WERI-Rb-1 (cell line): ENCODE measurements at regions not wholly inside any gene's neighbourhood (a gene's known extent, or its start where the extent isn't known, plus 50 kb on each side); places are given as distances from the start of the nearest gene placed in this dataset.

Source experiments
- DNase-seq: peaks from one replicate; pipeline ENCODE4 v3.0.0-alpha.2; 2020
- H3K27ac ChIP-seq: fragments of 250-450 bp; sonication (Bioruptor Pico); 2 replicates; pipeline ENCODE4 v1.5.1; 2020; ENCODE audit warnings: mild to moderate bottlenecking, moderate library complexity
- H3K27me3 ChIP-seq: fragments of 250-450 bp; sonication (Bioruptor Pico); 2 replicates; pipeline ENCODE4 v1.5.1; 2021; ENCODE audit warnings: mild to moderate bottlenecking, low read depth, moderate library complexity; ENCODE audit not compliant: insufficient read depth, severe bottlenecking
- H3K36me3 ChIP-seq: fragments of 250-450 bp; sonication (Bioruptor Pico); 2 replicates; pipeline ENCODE4 v1.5.1; 2020; ENCODE audit warnings: mild to moderate bottlenecking, moderate library complexity
- H3K4me3 ChIP-seq: 2 replicates; pipeline ENCODE4 v1.5.1; 2011; ENCODE audit warnings: low read depth, mild to moderate bottlenecking, control low read depth, low read length
- H3K9me3 ChIP-seq: fragments of 250-450 bp; sonication (Bioruptor Pico); 2 replicates; pipeline ENCODE4 v1.5.1; 2021; ENCODE audit warnings: mild to moderate bottlenecking, moderate library complexity; ENCODE audit not compliant: severe bottlenecking
- CTCF ChIP-seq: IDR thresholded peaks from 2 replicates; pipeline ENCODE4 v1.5.1; 2011; ENCODE audit warnings: low read depth, mild to moderate bottlenecking, control low read depth, inconsistent platforms, low read length

- Histone ChIP-seq H3K27me3 (no peaks in the 10 kb centered on the region), H3K27ac (no peak overlapping the region), H3K4me3 (no peak overlapping the region), H3K9me3 (no peaks in the 10 kb centered on the region), H3K36me3 (no peaks in the 10 kb centered on the region)
- DNase-seq, result no peak
- no peak for TF ChIP-seq CTCF
These were observed 83.7 kb downstream of the MBL2 start for GRCh38 chr10:52688899-52689298.

GRCh38 chr10:52696232-52696631, 76.4 kb downstream of the MBL2 start:
- DNase-seq, result no peak
- no peak overlapping the region for H3K27ac ChIP-seq
- H3K36me3 ChIP-seq, result no peaks in the 10 kb centered on the region
- no peaks in the 10 kb centered on the region for H3K27me3 ChIP-seq
- TF ChIP-seq CTCF, result no peak
- no peak overlapping the region for H3K4me3 ChIP-seq
- H3K9me3 ChIP-seq, result no peaks in the 10 kb centered on the region

GRCh38 chr10:52701647-52702046, 70.9 kb downstream of the MBL2 start:
- no peak for TF ChIP-seq CTCF
- no peaks in the 10 kb centered on the region for H3K36me3 ChIP-seq
- no peak overlapping the region for H3K27ac ChIP-seq
- H3K9me3 ChIP-seq, result no peaks in the 10 kb centered on the region
- H3K27me3 ChIP-seq, result no peaks in the 10 kb centered on the region
- DNase-seq, result no peak
- no peak overlapping the region for H3K4me3 ChIP-seq

- Histone ChIP-seq H3K27ac (no peak overlapping the region), H3K27me3 (no peaks in the 10 kb centered on the region), H3K4me3 (no peak overlapping the region), H3K36me3 (no peaks in the 10 kb centered on the region), H3K9me3 (no peaks in the 10 kb centered on the region)
- no peak for TF ChIP-seq CTCF
- no peak for DNase-seq
These were observed 69.1 kb downstream of the MBL2 start for GRCh38 chr10:52703451-52703850.

GRCh38 chr10:52703898-52704297, 68.7 kb downstream of the MBL2 start:
- Histone ChIP-seq H3K9me3 (no peaks in the 10 kb centered on the region), H3K36me3 (no peaks in the 10 kb centered on the region), H3K27ac (no peak overlapping the region), H3K27me3 (no peaks in the 10 kb centered on the region), H3K4me3 (no peak overlapping the region)
- TF ChIP-seq CTCF, result no peak
- DNase-seq, result no peak

- TF ChIP-seq CTCF, result no peak
- no peak overlapping the region for H3K27ac ChIP-seq
- no peak for DNase-seq
- H3K36me3 ChIP-seq, result no peaks in the 10 kb centered on the region
- H3K4me3 ChIP-seq, result no peak overlapping the region
- H3K27me3 ChIP-seq, result no peaks in the 10 kb centered on the region
- no peaks in the 10 kb centered on the region for H3K9me3 ChIP-seq
These were observed 66.1 kb downstream of the MBL2 start for GRCh38 chr10:52706332-52707070.
